ENCODE measurements at regions not wholly inside any gene's neighbourhood (a gene's known extent, or its start where the extent isn't known, plus 50 kb on each side); places are given as distances from the start of the nearest gene placed in this dataset.
A peak's percentile ranks its signal among the peaks of the same experiment; 100 is the strongest.

DNA sequence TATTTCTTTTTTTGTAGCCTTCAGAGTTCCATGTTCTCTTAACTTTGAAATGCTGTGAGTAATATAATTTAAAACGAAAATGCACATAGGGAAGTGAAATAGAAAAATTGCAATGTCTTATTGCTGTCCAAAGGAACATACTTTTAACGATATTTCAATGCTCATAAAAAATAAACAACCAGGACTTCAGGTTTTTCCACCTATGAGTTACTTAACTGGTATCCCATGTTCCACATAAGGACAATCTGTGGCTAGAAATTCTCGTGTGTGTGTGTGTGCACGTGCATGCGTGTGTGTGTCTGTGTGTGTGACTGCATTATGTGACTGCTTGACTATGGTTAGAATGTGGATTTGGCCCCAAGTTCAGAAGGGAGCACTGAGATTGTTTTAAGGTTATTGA, 200.8 kb upstream of the ADGRL4 start:
- TF ChIP-seq, protein P1, sequence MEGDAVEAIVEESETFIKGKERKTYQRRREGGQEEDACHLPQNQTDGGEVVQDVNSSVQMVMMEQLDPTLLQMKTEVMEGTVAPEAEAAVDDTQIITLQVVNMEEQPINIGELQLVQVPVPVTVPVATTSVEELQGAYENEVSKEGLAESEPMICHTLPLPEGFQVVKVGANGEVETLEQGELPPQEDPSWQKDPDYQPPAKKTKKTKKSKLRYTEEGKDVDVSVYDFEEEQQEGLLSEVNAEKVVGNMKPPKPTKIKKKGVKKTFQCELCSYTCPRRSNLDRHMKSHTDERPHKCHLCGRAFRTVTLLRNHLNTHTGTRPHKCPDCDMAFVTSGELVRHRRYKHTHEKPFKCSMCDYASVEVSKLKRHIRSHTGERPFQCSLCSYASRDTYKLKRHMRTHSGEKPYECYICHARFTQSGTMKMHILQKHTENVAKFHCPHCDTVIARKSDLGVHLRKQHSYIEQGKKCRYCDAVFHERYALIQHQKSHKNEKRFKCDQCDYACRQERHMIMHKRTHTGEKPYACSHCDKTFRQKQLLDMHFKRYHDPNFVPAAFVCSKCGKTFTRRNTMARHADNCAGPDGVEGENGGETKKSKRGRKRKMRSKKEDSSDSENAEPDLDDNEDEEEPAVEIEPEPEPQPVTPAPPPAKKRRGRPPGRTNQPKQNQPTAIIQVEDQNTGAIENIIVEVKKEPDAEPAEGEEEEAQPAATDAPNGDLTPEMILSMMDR (IDR thresholded peaks at IDR 0.05), result no peak
- TF ChIP-seq POLR2A (IDR thresholded peaks at IDR 0.05), result no peak
- 44% methylated on average over 5 of the region's 5 CpGs for WGBS (ENCODE audit: insufficient coverage, low coverage, low lambda C conversion rate, missing lambda C conversion rate)
- no peaks in the 10 kb centered on the region for H3K27me3 ChIP-seq

DNA sequence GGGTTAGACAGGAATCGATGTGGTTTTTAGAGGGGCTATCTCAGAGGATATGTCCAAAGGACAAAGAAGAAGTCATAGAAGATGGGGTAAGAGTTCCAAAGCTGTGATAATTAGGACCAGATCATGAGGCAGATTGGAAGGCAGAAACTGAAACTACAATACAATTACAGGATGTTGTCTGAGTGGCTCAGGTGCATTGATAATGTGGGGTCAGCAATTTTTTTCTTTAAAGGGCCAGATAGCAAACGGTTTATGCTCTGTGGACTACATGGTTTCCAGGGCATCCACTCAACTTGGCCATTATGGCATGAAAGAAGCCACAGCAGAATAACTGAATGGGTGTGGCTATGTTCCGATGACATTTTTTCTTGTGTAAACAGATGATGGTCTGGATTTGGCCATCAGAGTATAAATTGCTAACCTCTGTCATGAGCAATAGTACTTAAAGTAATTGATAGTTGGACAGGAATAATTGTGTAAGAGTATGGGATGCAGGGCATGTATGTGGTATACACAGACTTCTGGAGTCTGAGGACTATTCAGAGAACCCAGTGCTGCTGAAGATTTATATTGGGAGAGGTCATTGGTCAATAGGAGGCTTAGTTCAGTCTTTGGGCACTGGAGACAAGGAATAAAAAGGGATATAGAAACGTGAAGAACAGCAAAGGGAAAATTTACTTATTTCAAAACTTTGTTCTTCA, 198.4 kb upstream of the ADGRL4 start:
- intact Hi-C loops (cut with DNase I), result no loop called here
- Histone ChIP-seq H3K4me1 (no peaks in the 10 kb centered on the region), H3K27me3 (no peaks in the 10 kb centered on the region), H3K9me3 (no peaks in the 10 kb centered on the region), H3K36me3 (no peaks in the 10 kb centered on the region), H3K4me3 (no peak overlapping the region), H3K27ac (no peak overlapping the region)
- TF ChIP-seq, protein P1 (IDR thresholded peaks at IDR 0.05), result no peak
- no peak for TF ChIP-seq POLR2A (IDR thresholded peaks at IDR 0.05)
- no peak for DNase-seq
- no peak for ATAC-seq
- WGBS (ENCODE audit: insufficient coverage, low coverage, low lambda C conversion rate, missing lambda C conversion rate), result 44% methylated on average over 4 of the region's 4 CpGs

More for the DNA sequence above, 200.8 kb upstream of the ADGRL4 start:
- no peaks in the 10 kb centered on the region for H3K4me1 ChIP-seq
- no peaks in the 10 kb centered on the region for H3K36me3 ChIP-seq
- DNase-seq (no peak), ATAC-seq (no peak)
- intact Hi-C loops (cut with DNase I), result no loop called here
- no peak overlapping the region for H3K4me3 ChIP-seq
- no peaks in the 10 kb centered on the region for H3K9me3 ChIP-seq
- no peak overlapping the region for H3K27ac ChIP-seq

DNA sequence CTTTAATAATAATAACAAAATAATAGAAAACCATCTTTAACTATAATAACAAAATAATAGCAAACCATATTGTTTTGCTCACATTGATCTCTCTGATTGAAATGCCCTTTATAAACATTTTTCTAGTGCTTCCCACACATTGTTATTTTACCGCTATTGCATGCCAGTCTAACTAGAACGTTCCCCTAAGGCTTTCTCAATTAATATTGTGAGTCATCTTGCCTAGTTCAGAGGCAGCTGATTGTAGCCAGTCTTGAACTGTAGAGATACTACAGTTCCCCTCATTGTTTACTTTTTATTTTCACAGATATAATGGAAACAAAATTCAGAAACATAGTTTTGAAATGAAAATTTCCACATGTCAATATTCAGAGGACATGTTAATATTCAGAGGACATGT, 192.3 kb upstream of the ADGRL4 start:
- no peak overlapping the region for H3K27ac ChIP-seq
- no peak for ATAC-seq
- intact Hi-C loops (cut with DNase I), result no loop called here
- no peak for TF ChIP-seq POLR2A (IDR thresholded peaks at IDR 0.05)
- TF ChIP-seq, protein P1 (IDR thresholded peaks at IDR 0.05), result no peak
- H3K9me3 ChIP-seq, result no peaks in the 10 kb centered on the region
- no peaks in the 10 kb centered on the region for H3K27me3 ChIP-seq
- no peak overlapping the region for H3K4me3 ChIP-seq
- WGBS (ENCODE audit: insufficient coverage, low coverage, low lambda C conversion rate, missing lambda C conversion rate), result 42% methylated on average over 2 of the region's 2 CpGs
- H3K4me1 ChIP-seq, result no peaks in the 10 kb centered on the region
- no peaks in the 10 kb centered on the region for H3K36me3 ChIP-seq
- DNase-seq, result no peak

DNA sequence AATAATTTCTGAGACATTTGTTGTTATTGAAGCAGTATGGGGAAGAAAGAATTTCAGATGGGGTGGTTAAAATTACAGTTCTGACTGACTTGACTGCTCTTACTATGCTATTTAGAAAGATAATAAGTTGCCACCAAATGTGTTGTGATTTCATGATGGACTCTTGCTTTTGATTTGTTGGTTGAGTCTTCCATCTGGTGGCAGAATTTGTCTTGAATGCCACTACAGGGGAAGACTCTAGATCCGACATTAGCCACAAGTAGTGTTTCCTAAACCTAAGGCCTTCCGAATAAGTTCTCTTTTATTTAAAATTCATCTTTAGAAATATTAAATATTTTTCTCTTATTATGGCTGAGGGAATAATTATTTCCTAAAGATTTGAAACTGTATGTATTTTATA, 190.9 kb upstream of the ADGRL4 start:
- Histone ChIP-seq H3K27ac (no peak overlapping the region), H3K4me3 (no peak overlapping the region), H3K9me3 (no peaks in the 10 kb centered on the region), H3K27me3 (no peaks in the 10 kb centered on the region), H3K36me3 (no peaks in the 10 kb centered on the region), H3K4me1 (no peaks in the 10 kb centered on the region)
- WGBS (ENCODE audit: insufficient coverage, low coverage, low lambda C conversion rate, missing lambda C conversion rate), result 39% methylated on average over 2 of the region's 2 CpGs
- DNase-seq (no peak), ATAC-seq (peak in 1 of 4 donors; percentile 39)
- intact Hi-C loops (cut with DNase I), result no loop called here
- no peak for TF ChIP-seq POLR2A (IDR thresholded peaks at IDR 0.05)
- TF ChIP-seq, protein P1 (IDR thresholded peaks at IDR 0.05), result peak; percentile 5 to 18 (median 14)

All from right lobe of liver (tissue), 6 donors.